ENCODE measurements at regions not wholly inside any gene's neighbourhood (a gene's known extent, or its start where the extent isn't known, plus 50 kb on each side); places are given as distances from the start of the nearest gene placed in this dataset.

- Histone ChIP-seq H3K79me2 (ENCODE audit: control insufficient read depth, insufficient read depth, low read length) (no peaks in the 10 kb centered on the region), H3K9me1 (ENCODE audit: control insufficient read depth, insufficient read depth, low read length) (no peaks in the 10 kb centered on the region), H2AFZ (ENCODE audit: low read depth, low read length) (no peak overlapping the region), H3K9me3 (replicated peaks; ENCODE audit: control insufficient read depth, insufficient read depth, low read depth, low read length) (no peaks in the 10 kb centered on the region), H3K9ac (ENCODE audit: insufficient read depth in 1 of 2, low read depth in 2 of 2, low read length in 2 of 2) (no peak overlapping the region), H3K4me3 (no peak overlapping the region), H4K20me1 (replicated peaks; ENCODE audit: control insufficient read depth, insufficient read depth, low read length) (no peaks in the 10 kb centered on the region), H3K4me1 (replicated peaks in 1 of 2; ENCODE audit: control insufficient read depth in 2 of 2, insufficient read depth in 2 of 2, low read length in 2 of 2) (peaks cover 0 to 13% of the 10 kb centered on the region in 2 experiments; a peak in 2 of 5 replicates), H3K4me2 (ENCODE audit: insufficient read depth, low read length) (no peak overlapping the region), H3K27ac (ENCODE audit: extremely low read depth, low read depth, low read length) (no peak overlapping the region), H3K36me3 (ENCODE audit: control insufficient read depth, insufficient read depth, low read length) (no peaks in the 10 kb centered on the region), H3K27me3 (ENCODE audit: control insufficient read depth in 2 of 2, insufficient read depth in 2 of 2, low read length in 2 of 2) (peaks cover 0 to 14% of the 10 kb centered on the region in 2 experiments; a peak in 2 of 5 replicates)
- ATAC-seq (no peak), DNase-seq (ENCODE audit: extremely low read depth in 1 of 4, low spot score in 3 of 4) (no peak), FAIRE-seq (no peak)
- POLR2A ChIA-PET, result no interaction called here
- in situ Hi-C loops (cut with MboI), result loop anchor here (5.0 kb wide), 1 partner anchor 107 kb away; no protein-coding TSS in a partner anchor
- CTCF ChIA-PET (ENCODE audit: low intra/inter-chr PET ratio), result no interaction called here
- WGBS (ENCODE audit: insufficient coverage, low coverage, missing lambda C conversion rate), result 4% methylated on average over 17 of the region's 27 CpGs
- no TSS peak for BruUV-seq (replicated peaks)
- intact Hi-C loops (cut with micrococcal nuclease), result no loop called here
- no peak for TF ChIP-seq ZNF592 (IDR thresholded peaks at IDR 0.05)
- no peak for TF ChIP-seq THRB (CRISPR knock-in tag; conservative IDR thresholded peaks at IDR 0.05)
- TF ChIP-seq LCOR (CRISPR knock-in tag; IDR thresholded peaks at IDR 0.05), result no peak
- TF ChIP-seq ZNF655 (CRISPR knock-in tag; IDR thresholded peaks at IDR 0.05), result no peak
- TF ChIP-seq ZNF232 (CRISPR knock-in tag; IDR thresholded peaks at IDR 0.05), result no peak
- no peak for TF ChIP-seq THAP7 (CRISPR knock-in tag; IDR thresholded peaks at IDR 0.05)
- no peak for TF ChIP-seq YY1 (IDR thresholded peaks at IDR 0.05; ENCODE audit: borderline replicate concordance in 1 of 3, control insufficient read depth in 1 of 3, extremely low read depth in 1 of 3, insufficient read depth in 3 of 3, insufficient read length in 1 of 3, insufficient replicate concordance in 2 of 3, low read depth in 1 of 3, low read length in 2 of 3)
- no peak for TF ChIP-seq TGIF2 (CRISPR knock-in tag; IDR thresholded peaks at IDR 0.05)
- TF ChIP-seq EP400 (IDR thresholded peaks at IDR 0.05), result no peak
- TF ChIP-seq CBFB (CRISPR knock-in tag; IDR thresholded peaks at IDR 0.05), result no peak
- no peak for TF ChIP-seq ZSCAN32 (CRISPR knock-in tag; IDR thresholded peaks at IDR 0.05)
- no peak for TF ChIP-seq ZNF316 (IDR thresholded peaks at IDR 0.05)
- TF ChIP-seq NR0B1 (IDR thresholded peaks at IDR 0.05; ENCODE audit: partially characterized antibody), result no peak
These were observed 67.0 kb upstream of the INPP5A start for GRCh38 chr10:132470410-132471124.
